Activated CD4-positive, alpha-beta T cell treated with anti-CD3 and anti-CD28 coated beads for 36 hours (primary cell): ENCODE measurements at regions not wholly inside any gene's neighbourhood (a gene's known extent, or its start where the extent isn't known, plus 50 kb on each side); places are given as distances from the start of the nearest gene placed in this dataset.
A peak's percentile ranks its signal among the peaks of the same experiment; 100 is the strongest.

Source experiments
- ATAC-seq: fragments of 200-7000 bp; cut with Tn5 transposase; one replicate; pipeline ENCODE4 v1.10.0; 2021; ENCODE audit warnings: mild to moderate bottlenecking, moderate library complexity
- CTCF ChIA-PET: fragments of 350-600 bp; sonication (Branson Sonifier 250); formaldehyde crosslinking; loops from one replicate; lab custom pipeline; 2021; ENCODE audit warnings: antibody characterized with exemption; lab: Charles Lee
- POLR2A ChIA-PET: fragments of 350-600 bp; sonication (Branson Sonifier 250); formaldehyde crosslinking; loops from one replicate; lab custom pipeline; 2021; ENCODE audit warnings: antibody characterized with exemption, inconsistent platforms; lab: Charles Lee
- DNase-seq: peaks from one replicate; pipeline ENCODE4 v3.0.0-alpha.2; 2020
- H3K27ac Mint-ChIP-seq: one replicate; pipeline ENCODE4 v1.8.0; 2021; ENCODE audit warnings: mixed read lengths
- H3K27me3 Mint-ChIP-seq: one replicate; pipeline ENCODE4 v1.8.0; 2021; ENCODE audit warnings: mixed read lengths
- H3K36me3 Mint-ChIP-seq: one replicate; pipeline ENCODE4 v1.8.0; 2021; ENCODE audit warnings: low read depth, mixed read lengths
- H3K4me1 Mint-ChIP-seq: one replicate; pipeline ENCODE4 v1.8.0; 2021; ENCODE audit warnings: mixed read lengths
- H3K4me3 Mint-ChIP-seq: one replicate; pipeline ENCODE4 v1.8.0; 2021; ENCODE audit warnings: mild to moderate bottlenecking, moderate library complexity, mixed read lengths
- H3K9me3 Mint-ChIP-seq: one replicate; pipeline ENCODE4 v1.8.0; 2021; ENCODE audit warnings: low read depth, mixed read lengths
- intact Hi-C, 2 experiments: fragments of 100-400 bp; cut with DNase I in 1 of 2; cut with micrococcal nuclease in 1 of 2; formaldehyde crosslinking; loops; one replicate each; pipeline versions ENCODE4 v1.14.2 to v1.15.1; 2022 to 2024; cut with DNase I, micrococcal nuclease

DNA sequence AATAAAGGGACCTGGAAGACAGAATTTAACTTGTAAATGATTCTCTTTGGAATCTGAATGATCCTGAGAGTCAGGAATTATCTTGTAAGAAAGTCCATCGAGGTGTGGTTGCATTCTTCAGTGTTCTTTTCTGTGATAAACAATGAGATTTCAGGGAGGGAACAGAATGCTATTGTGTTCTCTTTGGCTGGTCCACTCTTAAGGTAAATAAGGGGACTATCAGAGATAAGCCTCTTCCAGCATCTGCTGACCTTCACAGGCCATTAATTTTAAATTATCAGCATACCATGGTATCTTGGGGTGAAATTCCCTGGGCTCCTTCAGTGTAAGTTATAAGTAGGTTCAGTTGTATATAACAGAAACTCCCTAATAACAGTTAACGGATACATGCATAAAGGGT is 107.1 kb upstream of the ARHGAP24 start:
- intact Hi-C loops, result loop anchor here in 1 of 2 experiments (2.0 kb wide), 1 partner anchor 283 kb away; no protein-coding TSS in a partner anchor
- Mint-ChIP-seq H3K27ac (no peak overlapping the region), H3K36me3 (no peaks in the 10 kb centered on the region), H3K9me3 (no peaks in the 10 kb centered on the region), H3K4me1 (no peaks in the 10 kb centered on the region), H3K27me3 (no peaks in the 10 kb centered on the region), H3K4me3 (no peak overlapping the region)
- POLR2A ChIA-PET, result no interaction called here
- CTCF ChIA-PET, result interaction anchor here (0.7 kb wide), 1 partner anchor 631 kb away, joined by 3 read pairs; no protein-coding TSS in a partner anchor
- DNase-seq, result no peak
- ATAC-seq, result no peak

DNA sequence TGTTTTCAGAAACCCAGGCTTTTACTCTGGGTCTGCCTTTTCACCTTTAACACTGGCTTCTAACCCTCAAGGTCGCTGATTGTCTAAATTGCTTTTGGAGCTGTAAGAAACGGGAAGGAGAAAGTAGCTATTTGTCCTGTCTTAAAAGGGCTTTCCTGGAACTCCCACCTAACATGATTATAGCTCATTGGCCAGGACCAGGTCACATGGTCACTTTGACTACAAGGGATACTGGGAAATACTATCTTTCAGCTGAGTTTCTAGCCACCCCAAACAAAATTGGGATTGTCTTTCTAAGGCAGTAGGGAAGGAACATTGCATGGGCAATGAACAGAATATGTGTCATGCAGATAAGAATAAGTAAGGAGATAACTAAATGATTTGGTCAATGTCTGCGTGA is 106.7 kb upstream of the ARHGAP24 start:
- ChIA-PET CTCF (interaction anchor here (0.7 to 1.3 kb wide), 2 partner anchors 220 to 631 kb away, joined by 3 read pairs; no protein-coding TSS in a partner anchor), POLR2A (no interaction called here)
- no peaks in the 10 kb centered on the region for H3K9me3 Mint-ChIP-seq
- DNase-seq, result no peak
- intact Hi-C loops, result loop anchor here in 1 of 2 experiments (2.0 kb wide), 1 partner anchor 283 kb away; no protein-coding TSS in a partner anchor
- H3K27ac Mint-ChIP-seq, result no peak overlapping the region
- H3K36me3 Mint-ChIP-seq, result no peaks in the 10 kb centered on the region
- no peaks in the 10 kb centered on the region for H3K4me1 Mint-ChIP-seq
- no peak for ATAC-seq
- H3K27me3 Mint-ChIP-seq, result no peaks in the 10 kb centered on the region
- no peak overlapping the region for H3K4me3 Mint-ChIP-seq

DNA sequence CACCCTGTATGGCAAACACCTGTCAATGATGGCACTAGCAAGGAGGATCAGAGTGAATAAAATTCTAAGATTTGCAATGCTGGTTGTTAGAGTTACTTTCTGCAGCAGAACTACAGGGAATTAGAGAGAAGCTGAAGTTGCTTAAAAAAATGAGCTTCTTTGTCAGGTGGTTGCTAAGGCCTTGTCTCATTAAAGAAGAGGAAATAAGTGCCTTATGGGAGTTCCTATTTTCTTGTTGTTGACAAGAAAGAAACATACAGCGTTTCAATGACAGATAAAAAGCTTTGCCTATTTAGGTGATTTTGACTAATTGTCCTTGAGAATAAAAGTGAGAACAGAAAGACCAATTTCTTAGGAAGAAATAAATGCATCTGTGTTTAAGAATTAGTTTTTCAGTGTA is 106.0 kb upstream of the ARHGAP24 start:
- POLR2A ChIA-PET, result no interaction called here

DNA sequence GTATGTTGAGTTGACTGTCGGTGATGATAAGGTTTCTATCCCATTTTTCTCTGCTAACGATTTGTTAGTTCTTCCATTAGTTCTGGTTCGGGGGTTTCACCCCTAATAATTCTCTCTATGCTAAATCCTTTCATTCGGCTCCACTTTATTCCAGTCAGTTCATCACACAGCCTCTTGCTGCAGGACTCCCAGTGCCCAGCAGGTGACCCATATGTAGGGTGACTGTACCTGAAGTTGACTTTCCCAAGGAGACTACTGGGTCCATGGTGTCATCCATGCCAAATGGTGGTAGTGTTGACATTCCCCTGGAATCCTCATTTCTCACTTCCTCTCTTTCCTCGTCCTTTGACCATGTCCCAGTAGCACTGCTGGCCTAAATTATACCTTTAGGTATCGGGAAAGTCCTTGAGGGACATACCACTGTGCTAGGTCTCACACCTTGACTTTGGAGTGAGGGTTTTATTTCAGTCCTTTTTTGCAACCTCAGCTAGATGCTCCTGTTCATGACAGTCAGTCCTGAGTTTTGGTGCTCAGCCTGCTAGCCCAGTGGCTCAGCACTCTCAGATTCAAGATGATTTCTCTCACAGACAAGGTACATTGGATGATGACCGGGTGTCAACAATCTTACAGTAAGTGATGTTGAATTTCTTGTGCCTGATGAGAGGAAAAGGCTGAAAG is 105.1 kb upstream of the ARHGAP24 start:
- no peak for DNase-seq
- POLR2A ChIA-PET, result no interaction called here
- no peak for ATAC-seq
- no peak overlapping the region for H3K4me3 Mint-ChIP-seq
- no peaks in the 10 kb centered on the region for H3K4me1 Mint-ChIP-seq
- no peaks in the 10 kb centered on the region for H3K9me3 Mint-ChIP-seq
- intact Hi-C loops, result loop anchor here (1.0 to 5.0 kb wide), 3 partner anchors 222 to 285 kb away; no protein-coding TSS in a partner anchor
- no peaks in the 10 kb centered on the region for H3K36me3 Mint-ChIP-seq
- CTCF ChIA-PET, result interaction anchor here (0.9 kb wide), 1 partner anchor 286 kb away, joined by 5 read pairs; no protein-coding TSS in a partner anchor
- H3K27me3 Mint-ChIP-seq, result peaks cover 2% of the 10 kb centered on the region
- H3K27ac Mint-ChIP-seq, result no peak overlapping the region

More for the DNA sequence above, 106.0 kb upstream of the ARHGAP24 start:
- Mint-ChIP-seq H3K27me3 (no peaks in the 10 kb centered on the region), H3K4me1 (no peaks in the 10 kb centered on the region), H3K4me3 (no peak overlapping the region), H3K27ac (no peak overlapping the region), H3K9me3 (no peaks in the 10 kb centered on the region), H3K36me3 (no peaks in the 10 kb centered on the region)
- no peak for DNase-seq
- CTCF ChIA-PET, result interaction anchor here (1.3 kb wide), 1 partner anchor 220 kb away, joined by 3 read pairs; no protein-coding TSS in a partner anchor
- intact Hi-C loops, result loop anchor here in 1 of 2 experiments (2.0 kb wide), 1 partner anchor 284 kb away; no protein-coding TSS in a partner anchor
- no peak for ATAC-seq

DNA sequence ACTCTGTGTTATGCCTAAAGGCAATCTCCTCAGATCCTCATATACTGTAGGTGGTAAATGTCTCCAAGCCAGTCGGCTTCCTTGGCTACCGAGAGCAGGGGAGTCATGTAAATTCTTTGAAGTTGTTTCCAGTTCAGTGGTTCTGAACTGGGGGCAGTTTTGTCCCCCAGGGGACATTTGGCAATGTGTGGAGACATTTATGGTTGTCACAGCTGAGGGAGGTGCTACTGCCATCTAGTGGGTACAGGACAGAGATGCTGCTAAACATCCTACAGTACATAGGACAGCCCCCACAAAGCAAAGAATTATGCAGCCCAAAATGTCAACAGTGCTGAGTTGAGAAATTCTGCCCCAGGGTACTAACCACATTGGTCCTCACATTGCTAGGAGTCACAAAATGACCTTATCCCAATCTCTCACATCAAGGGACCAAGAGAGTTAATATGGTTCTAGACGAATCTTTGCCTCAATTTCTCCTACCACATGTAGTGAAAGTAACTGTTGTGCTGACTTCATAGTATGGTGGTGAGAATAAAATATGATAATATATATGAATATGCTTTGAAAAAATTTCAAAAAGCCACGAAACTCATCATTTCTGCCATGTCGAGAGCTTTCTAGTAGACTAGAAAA is 104.4 kb upstream of the ARHGAP24 start:
- POLR2A ChIA-PET, result no interaction called here
- no peak overlapping the region for H3K27ac Mint-ChIP-seq
- H3K9me3 Mint-ChIP-seq, result no peaks in the 10 kb centered on the region
- no peak overlapping the region for H3K4me3 Mint-ChIP-seq
- intact Hi-C loops, result loop anchor here (1.0 to 5.0 kb wide), 2 partner anchors 222 to 223 kb away; no protein-coding TSS in a partner anchor
- no peak for ATAC-seq
- peaks cover 2% of the 10 kb centered on the region for H3K27me3 Mint-ChIP-seq
- H3K36me3 Mint-ChIP-seq, result no peaks in the 10 kb centered on the region
- DNase-seq, result peak; percentile 31
- CTCF ChIA-PET, result interaction anchor here (0.9 to 1.0 kb wide), 2 partner anchors 224 to 287 kb away, joined by 3 to 5 read pairs; no protein-coding TSS in a partner anchor
- no peaks in the 10 kb centered on the region for H3K4me1 Mint-ChIP-seq

DNA sequence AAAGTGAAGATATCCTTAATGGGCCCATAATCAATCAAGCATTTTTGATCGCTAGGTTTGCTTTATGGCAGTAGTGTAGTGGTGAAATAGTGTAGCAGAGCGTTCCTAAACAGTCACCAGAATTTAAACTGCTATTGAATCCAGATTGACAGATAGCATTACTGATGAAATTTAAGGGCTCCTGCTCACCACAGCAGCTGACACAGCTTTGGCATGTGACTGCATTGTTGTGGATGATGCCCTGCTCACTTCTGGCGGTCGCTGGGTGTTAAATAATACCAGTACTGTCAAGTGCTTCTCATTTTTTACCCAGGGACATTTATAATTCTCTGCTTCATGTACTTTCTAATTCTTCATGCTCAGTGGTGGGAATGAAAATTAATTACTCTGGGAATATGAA is 102.0 kb upstream of the ARHGAP24 start:
- peaks cover 2% of the 10 kb centered on the region for H3K27me3 Mint-ChIP-seq
- no peaks in the 10 kb centered on the region for H3K4me1 Mint-ChIP-seq
- H3K9me3 Mint-ChIP-seq, result no peaks in the 10 kb centered on the region
- no peaks in the 10 kb centered on the region for H3K36me3 Mint-ChIP-seq
- intact Hi-C loops, result loop anchor here in 1 of 2 experiments (5.0 kb wide), 1 partner anchor 226 kb away; no protein-coding TSS in a partner anchor
- DNase-seq (no peak), ATAC-seq (no peak)
- CTCF ChIA-PET, result no interaction called here
- no peak overlapping the region for H3K4me3 Mint-ChIP-seq
- H3K27ac Mint-ChIP-seq, result no peak overlapping the region
- POLR2A ChIA-PET, result no interaction called here

DNA sequence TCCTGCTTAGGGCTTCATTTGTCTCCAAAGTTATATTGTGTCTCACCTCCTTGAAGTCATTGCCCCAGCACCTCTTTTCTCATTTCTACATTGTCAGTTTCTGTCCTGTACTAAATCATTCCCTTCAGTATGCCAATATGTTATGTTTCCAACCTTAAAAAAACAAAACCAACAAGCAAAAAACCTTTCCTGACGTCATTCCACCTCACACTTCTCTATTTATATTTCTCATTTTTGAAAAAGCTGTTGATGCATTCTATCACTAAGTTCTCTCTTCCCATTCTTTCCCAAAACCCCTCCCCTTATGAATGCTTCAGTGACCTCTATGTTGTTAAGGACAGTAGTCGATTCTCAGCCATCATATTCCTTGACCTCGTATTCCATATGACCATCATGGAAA is 98.7 kb upstream of the ARHGAP24 start:
- POLR2A ChIA-PET, result no interaction called here
- H3K27me3 Mint-ChIP-seq, result peaks cover 2% of the 10 kb centered on the region
- no peak for DNase-seq
- H3K4me1 Mint-ChIP-seq, result no peaks in the 10 kb centered on the region
- no peak overlapping the region for H3K27ac Mint-ChIP-seq
- H3K9me3 Mint-ChIP-seq, result no peaks in the 10 kb centered on the region
- no peaks in the 10 kb centered on the region for H3K36me3 Mint-ChIP-seq
- H3K4me3 Mint-ChIP-seq, result no peak overlapping the region
- intact Hi-C loops, result no loop called here
- CTCF ChIA-PET, result no interaction called here
- ATAC-seq, result no peak

DNA sequence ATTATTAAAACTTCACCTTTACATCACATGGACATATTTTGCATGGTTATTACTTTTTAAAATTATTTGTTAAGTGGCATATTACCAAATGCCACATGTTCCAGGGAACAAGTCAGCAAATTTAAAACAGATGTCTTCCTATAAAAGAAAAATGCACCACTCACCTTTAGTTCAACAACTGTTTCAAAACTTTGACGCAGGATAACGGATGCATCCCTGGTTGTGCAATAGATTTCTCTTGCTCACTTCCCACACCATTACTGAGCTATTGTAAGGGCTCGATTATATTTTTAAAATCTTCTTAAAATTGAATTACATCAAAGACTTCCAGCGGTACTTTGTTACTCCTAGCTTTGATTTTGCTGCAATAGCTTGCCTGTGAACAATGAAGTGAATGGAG is 93.0 kb upstream of the ARHGAP24 start:
- H3K9me3 Mint-ChIP-seq, result no peaks in the 10 kb centered on the region
- ATAC-seq (no peak), DNase-seq (no peak)
- H3K27me3 Mint-ChIP-seq, result no peaks in the 10 kb centered on the region
- intact Hi-C loops, result no loop called here
- H3K4me1 Mint-ChIP-seq, result no peaks in the 10 kb centered on the region
- POLR2A ChIA-PET, result no interaction called here
- no peak overlapping the region for H3K4me3 Mint-ChIP-seq
- no peak overlapping the region for H3K27ac Mint-ChIP-seq
- CTCF ChIA-PET, result no interaction called here
- H3K36me3 Mint-ChIP-seq, result no peaks in the 10 kb centered on the region

DNA sequence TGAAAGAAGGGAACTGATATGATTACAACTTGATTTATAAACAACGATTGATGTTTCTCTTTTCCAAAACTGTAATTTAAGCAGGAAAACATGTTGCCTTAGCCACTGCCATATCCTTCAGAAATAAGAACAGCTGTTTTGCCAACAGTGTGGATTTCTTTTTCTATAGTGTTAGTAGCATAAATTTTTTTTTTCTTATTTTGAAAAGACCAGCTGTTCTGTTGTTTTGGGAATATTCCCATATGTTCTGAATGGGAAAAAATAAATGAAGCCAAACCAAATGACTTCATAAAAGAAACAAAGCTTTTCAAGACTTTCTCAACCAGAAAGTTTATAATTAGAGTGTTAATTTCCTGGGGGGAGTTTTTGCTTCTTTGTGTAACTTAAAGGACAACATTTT is 83.9 kb upstream of the ARHGAP24 start:
- ChIA-PET CTCF (no interaction called here), POLR2A (interaction anchor here (0.7 kb wide), 1 partner anchor 947 kb away, joined by 3 read pairs; no protein-coding TSS in a partner anchor)
- H3K4me1 Mint-ChIP-seq, result no peaks in the 10 kb centered on the region
- H3K9me3 Mint-ChIP-seq, result no peaks in the 10 kb centered on the region
- ATAC-seq, result no peak
- no peak overlapping the region for H3K4me3 Mint-ChIP-seq
- no peak overlapping the region for H3K27ac Mint-ChIP-seq
- H3K27me3 Mint-ChIP-seq, result peaks cover 2% of the 10 kb centered on the region
- DNase-seq, result no peak
- intact Hi-C loops, result no loop called here
- no peaks in the 10 kb centered on the region for H3K36me3 Mint-ChIP-seq

DNA sequence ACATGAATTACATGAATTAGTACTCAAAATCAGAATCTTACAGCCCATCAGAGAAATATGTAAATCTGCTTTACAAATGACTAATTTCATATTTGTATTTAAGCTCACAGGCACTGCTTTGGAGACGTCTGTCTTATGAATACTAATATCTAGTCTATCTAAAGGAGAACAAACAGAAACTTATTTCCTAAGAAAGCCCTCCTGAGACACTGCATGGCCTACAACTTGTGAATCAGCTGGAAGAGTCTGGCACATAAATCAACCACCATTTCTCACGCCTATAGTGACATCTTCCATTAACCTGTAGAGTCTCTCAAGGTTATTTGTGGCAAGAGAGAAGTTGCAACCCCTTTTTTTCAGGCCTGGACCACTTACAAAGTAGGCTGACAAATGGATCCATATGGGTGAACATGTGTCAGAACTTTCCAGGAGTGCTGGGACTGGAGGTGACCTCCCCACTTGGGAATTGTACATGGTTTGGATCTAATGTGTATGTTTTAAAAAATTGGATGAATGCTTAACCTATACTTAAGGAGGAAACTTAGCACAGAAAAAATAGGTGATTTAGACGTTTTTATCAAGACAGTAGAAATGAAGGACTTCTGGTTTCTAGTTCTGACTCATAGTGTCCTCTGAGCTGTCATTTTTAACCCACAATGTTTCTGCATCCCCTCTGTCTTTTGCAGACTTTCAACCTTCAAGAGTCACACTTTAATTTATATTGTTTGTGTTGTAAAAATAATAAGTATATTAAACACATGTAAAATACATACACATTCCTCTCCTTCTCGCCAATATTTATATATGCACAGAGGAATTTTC is 83.2 kb upstream of the ARHGAP24 start:
- Mint-ChIP-seq H3K4me1 (no peaks in the 10 kb centered on the region), H3K36me3 (no peaks in the 10 kb centered on the region), H3K4me3 (no peak overlapping the region), H3K27me3 (peaks cover 2% of the 10 kb centered on the region), H3K9me3 (no peaks in the 10 kb centered on the region), H3K27ac (no peak overlapping the region)
- intact Hi-C loops, result no loop called here
- no peak for DNase-seq
- ChIA-PET CTCF (no interaction called here), POLR2A (interaction anchor here (0.7 kb wide), 1 partner anchor 946 kb away, joined by 3 read pairs; no protein-coding TSS in a partner anchor)
- no peak for ATAC-seq

DNA sequence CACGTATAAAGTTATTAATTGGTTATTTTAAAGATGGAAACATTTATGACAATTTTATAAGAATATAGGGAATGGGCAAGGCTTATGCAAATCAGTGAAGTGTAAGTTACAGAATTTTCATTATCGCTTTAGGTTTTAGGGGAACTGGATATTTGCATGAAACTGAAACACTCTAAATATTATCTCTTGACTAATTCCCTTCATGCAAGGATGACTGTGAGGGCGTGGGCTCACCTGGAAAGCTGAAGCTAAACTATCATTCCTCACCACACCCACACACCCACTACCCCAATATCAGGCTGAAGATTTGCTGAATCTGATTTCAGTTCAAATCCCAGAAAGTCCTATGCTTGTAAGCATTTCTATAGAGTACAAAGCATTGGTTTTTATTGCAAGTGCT is 81.7 kb upstream of the ARHGAP24 start:
- DNase-seq (no peak), ATAC-seq (no peak)
- ChIA-PET CTCF (no interaction called here), POLR2A (no interaction called here)
- Mint-ChIP-seq H3K4me3 (no peak overlapping the region), H3K27me3 (peaks cover 2% of the 10 kb centered on the region), H3K27ac (no peak overlapping the region), H3K4me1 (no peaks in the 10 kb centered on the region), H3K36me3 (no peaks in the 10 kb centered on the region), H3K9me3 (no peaks in the 10 kb centered on the region)
- intact Hi-C loops, result no loop called here
